HepG2 (cell line): ENCODE measurements at regions not wholly inside any gene's neighbourhood (a gene's known extent, or its start where the extent isn't known, plus 50 kb on each side); places are given as distances from the start of the nearest gene placed in this dataset.

ENCODE experiments used
- ATAC-seq: fragments of 200-7000 bp; cut with Tn5 transposase; 3 replicates; pipeline ENCODE4 v1.9.1; 2020; ENCODE audit warnings: mild to moderate bottlenecking, moderate library complexity
- BruUV-seq: library from RNA; stranded (reverse); fragments of 400-500 nt; replicated peaks from 2 replicates; lab custom pipeline; 2021; lab: Mats Ljungman, UMichigan
- CTCF ChIA-PET: fragments of 300-600 bp; formaldehyde crosslinking; extraction: SDS; loops from one replicate; lab custom pipeline; 2021; ENCODE audit warnings: low total read pairs, inconsistent platforms, low intra/inter-chr PET ratio; lab: Yijun Ruan, JAX
- POLR2A ChIA-PET: fragments of 350-600 bp; sonication (Branson Sonifier 250); formaldehyde crosslinking; loops from one replicate; lab custom pipeline; 2020; ENCODE audit warnings: antibody characterized with exemption, inconsistent platforms; lab: Yijun Ruan, JAX
- DNase-seq: peaks from one replicate; pipeline ENCODE4 v3.0.0-alpha.2; 2015; ENCODE audit warnings: low spot score
- FAIRE-seq: peaks from 3 replicates; lab custom pipeline; 2011; peaks lifted over from hg19 to GRCh38; lab: Jason Lieb, UNC
- H2AFZ ChIP-seq: one replicate; pipeline ENCODE4 v1.6.1; 2011; ENCODE audit warnings: low read length, inconsistent platforms
- H3K27ac ChIP-seq: fragments of 300-600 bp; 3 replicates; pipeline ENCODE4 v1.8.0; 2011; ENCODE audit warnings: mixed run types, mild to moderate bottlenecking, mixed read lengths, low read length, inconsistent platforms; ENCODE audit not compliant: insufficient read depth; ENCODE audit errors: extremely low read length
- H3K27me3 ChIP-seq, 2 experiments: fragments of 200-600 bp in 1 of 2; 2 replicates in 1 of 2; 3 replicates in 1 of 2; pipeline versions ENCODE4 v1.6.0 to v1.8.0; 2011; ENCODE audit warnings: low read length in 2 of 2, mild to moderate bottlenecking in 2 of 2, moderate library complexity in 2 of 2, inconsistent platforms in 1 of 2; ENCODE audit not compliant: insufficient read depth in 2 of 2, control insufficient read depth in 1 of 2
- H3K36me3 ChIP-seq, 2 experiments: fragments of 200-600 bp in 1 of 2; replicated peaks in 1 of 2; 2 replicates in 1 of 2; 3 replicates in 1 of 2; pipeline versions ENCODE4 v1.5.1 to v1.8.0; 2011; ENCODE audit warnings: low read length in 2 of 2, inconsistent platforms in 1 of 2; ENCODE audit not compliant: insufficient read depth in 2 of 2, control insufficient read depth in 1 of 2
- H3K4me1 ChIP-seq: 2 replicates; pipeline ENCODE4 v1.5.1; 2012; ENCODE audit warnings: low read length, inconsistent platforms; ENCODE audit not compliant: insufficient read depth
- H3K4me2 ChIP-seq: 2 replicates; pipeline ENCODE4 v1.6.0; 2011; ENCODE audit warnings: low read depth, low read length, inconsistent platforms
- H3K4me3 ChIP-seq, 3 experiments: fragments of 200-600 bp in 1 of 3; sonication (generic), shearing (Covaris generic) in 1 of 3; replicated peaks in 1 of 3; 2 replicates each; pipeline ENCODE4 v1.5.1; 2011 to 2016; ENCODE audit warnings: low read length in 3 of 3, inconsistent platforms in 2 of 3, low read depth in 2 of 3, mild to moderate bottlenecking in 2 of 3, control low read depth in 1 of 3, mixed read lengths in 1 of 3; ENCODE audit not compliant: insufficient read depth in 1 of 3
- H3K79me2 ChIP-seq: one replicate; pipeline ENCODE4 v1.6.1; 2011; ENCODE audit warnings: low read length, inconsistent platforms; ENCODE audit not compliant: insufficient read depth
- H3K9ac ChIP-seq: 2 replicates; pipeline ENCODE4 v1.6.0; 2011; ENCODE audit warnings: mild to moderate bottlenecking, low read depth, low read length, inconsistent platforms; ENCODE audit not compliant: insufficient read depth
- H3K9me3 ChIP-seq: 2 replicates; pipeline ENCODE4 v1.5.1; 2012; ENCODE audit warnings: mild to moderate bottlenecking, low read length
- H4K20me1 ChIP-seq: 2 replicates; pipeline ENCODE4 v1.6.0; 2011; ENCODE audit warnings: inconsistent platforms, mild to moderate bottlenecking, low read length, moderate library complexity; ENCODE audit not compliant: insufficient read depth
- FOXA1 ChIP-seq, 2 experiments: fragments of 450-650 bp in 1 of 2; sonication (generic) in 1 of 2; formaldehyde crosslinking in 1 of 2; IDR thresholded peaks; 2 replicates each; pipeline versions ENCODE4 v1.4.0 to v1.6.1; 2016 to 2020; ENCODE audit warnings: missing genetic modification reagents in 1 of 2
- FOXK2 ChIP-seq: fragments of 450-650 bp; IDR thresholded peaks from 2 replicates; pipeline ENCODE4 v1.6.1; 2016
- HNF4G ChIP-seq, 2 experiments: sonication (generic) in 1 of 2; formaldehyde crosslinking in 1 of 2; IDR thresholded peaks; 2 replicates each; pipeline versions ENCODE4 v1.4.0 to v1.6.1; 2011 to 2020; ENCODE audit warnings: borderline replicate concordance in 2 of 2, low read depth in 2 of 2, mild to moderate bottlenecking in 2 of 2, low read length in 1 of 2, missing genetic modification reagents in 1 of 2, moderate library complexity in 1 of 2
- KLF12 ChIP-seq: sonication (generic); formaldehyde crosslinking; IDR thresholded peaks from 2 replicates; pipeline ENCODE4 v1.4.0; 2020; ENCODE audit warnings: missing genetic modification reagents, borderline replicate concordance
- MAFF ChIP-seq: IDR thresholded peaks from 2 replicates; pipeline ENCODE4 v1.6.1; 2011; ENCODE audit warnings: low read depth, low read length, improper control_type of control experiment
- MTF2 ChIP-seq: sonication (generic); formaldehyde crosslinking; IDR thresholded peaks from 2 replicates; pipeline ENCODE4 v1.5.0; 2020; ENCODE audit warnings: missing genetic modification reagents, borderline replicate concordance
- NR2F6 ChIP-seq, 2 experiments: IDR thresholded peaks; 2 replicates each; pipeline ENCODE4 v1.6.1; 2016; ENCODE audit warnings: antibody characterized with exemption in 1 of 2, mild to moderate bottlenecking in 1 of 2
- RAD21 ChIP-seq: fragments of 450-650 bp; formaldehyde crosslinking; IDR thresholded peaks from 2 replicates; pipeline ENCODE4 v1.5.0; 2020; ENCODE audit warnings: mild to moderate bottlenecking
- REXO4 ChIP-seq: sonication (generic); formaldehyde crosslinking; IDR thresholded peaks from 2 replicates; pipeline ENCODE4 v1.8.0; 2022; ENCODE audit warnings: missing genetic modification reagents, mild to moderate bottlenecking, borderline replicate concordance
- RFX3 ChIP-seq: IDR thresholded peaks from 2 replicates; pipeline ENCODE4 v1.6.1; 2016; ENCODE audit warnings: missing biosample characterization, missing genetic modification reagents
- SP5 ChIP-seq: IDR thresholded peaks from 2 replicates; pipeline ENCODE4 v1.6.1; 2016; ENCODE audit warnings: low read depth, borderline replicate concordance
- SPEN ChIP-seq: sonication (generic); formaldehyde crosslinking; IDR thresholded peaks from 2 replicates; pipeline ENCODE4 v1.5.1; 2020; ENCODE audit warnings: low read depth, mild to moderate bottlenecking, missing genetic modification reagents
- XBP1 ChIP-seq: sonication (generic); formaldehyde crosslinking; IDR thresholded peaks from 2 replicates; pipeline ENCODE4 v1.5.0; 2020; ENCODE audit warnings: missing genetic modification reagents
- ZNF20 ChIP-seq: sonication (generic); formaldehyde crosslinking; IDR thresholded peaks from 2 replicates; pipeline ENCODE4 v1.4.0; 2020; ENCODE audit warnings: mild to moderate bottlenecking, moderate library complexity, missing genetic modification reagents
- ZNF501 ChIP-seq: sonication (generic); formaldehyde crosslinking; IDR thresholded peaks from 2 replicates; pipeline ENCODE4 v1.5.1; 2020; ENCODE audit warnings: mild to moderate bottlenecking, moderate library complexity, missing genetic modification reagents
- ZNF556 ChIP-seq: sonication (generic); formaldehyde crosslinking; IDR thresholded peaks from 2 replicates; pipeline ENCODE4 v1.4.0; 2020; ENCODE audit warnings: mild to moderate bottlenecking, missing genetic modification reagents, borderline replicate concordance
- ZNF878 ChIP-seq: sonication (generic); formaldehyde crosslinking; IDR thresholded peaks from 2 replicates; pipeline ENCODE4 v1.8.1; 2023; ENCODE audit warnings: mild to moderate bottlenecking, missing genetic modification reagents, moderate library complexity
- WGBS: methylation state at CpG from one replicate; pipeline ENCODE4 v1.1.6; 2017; ENCODE audit warnings: low lambda C conversion rate; 5-methylcytosine and 5-hydroxymethylcytosine counted together
- in situ Hi-C: cut with HindIII; loops from 2 replicates; pipeline ENCODE4 v1.10.0; 2017; ENCODE audit warnings: low pct_unique_long_range_greater_than_20kb; ENCODE audit not compliant: extremely low pct_ligation_motif_present
- intact Hi-C: fragments of 100-400 bp; cut with micrococcal nuclease; formaldehyde crosslinking; loops from one replicate; pipeline ENCODE4 v1.10.0; 2022; ENCODE audit not compliant: unreplicated experiment
- TF ChIP-seq, protein P1 (sequence below): sonication (generic); formaldehyde crosslinking; IDR thresholded peaks from 2 replicates; pipeline ENCODE4 v1.8.1; 2023; ENCODE audit warnings: mild to moderate bottlenecking, moderate library complexity, missing genetic modification reagents

DNA sequence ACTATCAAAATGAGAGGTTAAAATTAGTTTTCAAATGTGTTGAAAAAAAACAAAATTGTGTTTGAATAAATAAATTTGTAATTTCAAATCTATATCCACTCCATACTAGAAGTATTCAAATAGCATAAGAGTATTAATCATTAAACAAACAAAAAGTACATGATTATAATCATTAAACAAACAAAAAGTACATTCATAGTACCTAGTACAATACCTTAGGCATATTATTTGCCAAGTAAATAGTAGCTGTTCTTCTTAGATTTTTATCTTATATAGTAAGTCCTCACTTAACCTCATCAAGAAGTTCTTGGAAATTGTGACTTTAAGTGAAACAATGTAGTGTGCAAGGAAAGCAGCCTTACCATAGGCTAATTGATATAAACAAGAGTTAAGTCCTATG, 349.3 kb upstream of the VWC2 start:
- Histone ChIP-seq H3K4me1 (no peaks in the 10 kb centered on the region), H3K36me3 (no peaks in the 10 kb centered on the region), H3K79me2 (no peaks in the 10 kb centered on the region), H3K4me3 (no peak overlapping the region)
- TF ChIP-seq RAD21 (CRISPR knock-in tag) (no peak), SPEN (no peak), FOXA1 (IDR thresholded peaks at IDR 0.05) (peak; percentile 55; the same call in 1 of the 2 replicates), FOXA1 (CRISPR knock-in tag; IDR thresholded peaks at IDR 0.05) (no peak), XBP1 (no peak)
- TF ChIP-seq, all 625 proteins: peak for 1
- Histone ChIP-seq H3K27ac (no peak overlapping the region), H4K20me1 (no peaks in the 10 kb centered on the region), H3K9me3 (no peaks in the 10 kb centered on the region; the same call in 1 of the 2 replicates), H3K4me2 (no peak overlapping the region), H2AFZ (no peak overlapping the region), H3K27me3 (no peaks in the 10 kb centered on the region), H3K9ac (no peak overlapping the region)
- no peak for ATAC-seq
- in situ Hi-C loops (no loop called here), intact Hi-C loops (no loop called here)
- CTCF ChIA-PET = no interaction called here
- POLR2A ChIA-PET = no interaction called here
- no peak for DNase-seq
- BruUV-seq = no TSS peak
- no peak for FAIRE-seq

DNA sequence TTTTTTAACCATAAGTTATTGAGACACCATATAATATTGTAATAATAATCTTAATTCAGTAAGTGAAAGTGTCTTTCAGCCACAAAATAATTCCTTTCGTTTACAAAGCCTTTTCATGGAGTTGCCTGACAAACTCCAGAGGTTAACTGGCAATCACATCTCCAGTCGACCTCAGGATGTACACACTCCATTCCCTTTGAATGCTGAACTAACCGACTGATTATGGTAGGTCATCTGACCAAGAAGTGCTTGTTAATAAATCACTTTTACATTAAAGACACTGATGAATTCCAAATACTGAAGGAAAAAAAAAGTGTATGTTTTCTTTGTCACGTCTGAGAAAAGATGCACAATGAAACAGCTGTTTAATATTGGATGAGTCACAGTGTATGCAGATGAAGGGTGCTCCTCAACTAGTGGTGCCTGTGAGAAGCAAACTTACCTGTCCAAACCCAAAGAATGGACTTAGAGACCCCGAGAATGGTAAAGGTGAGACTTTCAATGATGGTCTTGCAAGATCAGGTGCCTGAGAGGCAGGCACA, 348.1 kb upstream of the VWC2 start:
- no peak for FAIRE-seq
- no peaks in the 10 kb centered on the region for H3K27me3 ChIP-seq
- no peaks in the 10 kb centered on the region for H3K36me3 ChIP-seq
- no peak overlapping the region for H3K4me3 ChIP-seq
- H3K4me2 ChIP-seq = no peak overlapping the region
- H3K4me1 ChIP-seq = no peaks in the 10 kb centered on the region
- no TSS peak for BruUV-seq
- no peaks in the 10 kb centered on the region; the same call in 1 of the 2 replicates for H3K9me3 ChIP-seq
- in situ Hi-C loops = no loop called here
- no peaks in the 10 kb centered on the region for H4K20me1 ChIP-seq
- no peak overlapping the region for H3K9ac ChIP-seq
- no peak for DNase-seq
- 2% methylated on average over 5 of the region's 5 CpGs for WGBS
- POLR2A ChIA-PET = no interaction called here
- no peak overlapping the region for H2AFZ ChIP-seq
- ATAC-seq = no peak
- intact Hi-C loops = no loop called here
- CTCF ChIA-PET = no interaction called here
- H3K27ac ChIP-seq = no peak overlapping the region
- H3K79me2 ChIP-seq = no peaks in the 10 kb centered on the region
- TF ChIP-seq NR2F6 (IDR thresholded peaks at IDR 0.05) = no peak
- no peak for TF ChIP-seq NR2F6 (CRISPR knock-in tag; IDR thresholded peaks at IDR 0.05)
- TF ChIP-seq REXO4 (CRISPR knock-in tag) = no peak
- no peak for TF ChIP-seq HNF4G (IDR thresholded peaks at IDR 0.05; ENCODE audit: borderline replicate concordance, low read depth, low read length)
- no peak for TF ChIP-seq HNF4G (CRISPR knock-in tag; IDR thresholded peaks at IDR 0.05; ENCODE audit: borderline replicate concordance, low read depth)
- no peak for TF ChIP-seq MTF2 (CRISPR knock-in tag)
- no peak for TF ChIP-seq KLF12 (CRISPR knock-in tag)
- no peak for TF ChIP-seq MAFF
- no peak for TF ChIP-seq RFX3 (CRISPR knock-in tag)
- no peak for TF ChIP-seq SP5
- no peak for TF ChIP-seq ZNF556 (CRISPR knock-in tag)
- TF ChIP-seq, protein P1, sequence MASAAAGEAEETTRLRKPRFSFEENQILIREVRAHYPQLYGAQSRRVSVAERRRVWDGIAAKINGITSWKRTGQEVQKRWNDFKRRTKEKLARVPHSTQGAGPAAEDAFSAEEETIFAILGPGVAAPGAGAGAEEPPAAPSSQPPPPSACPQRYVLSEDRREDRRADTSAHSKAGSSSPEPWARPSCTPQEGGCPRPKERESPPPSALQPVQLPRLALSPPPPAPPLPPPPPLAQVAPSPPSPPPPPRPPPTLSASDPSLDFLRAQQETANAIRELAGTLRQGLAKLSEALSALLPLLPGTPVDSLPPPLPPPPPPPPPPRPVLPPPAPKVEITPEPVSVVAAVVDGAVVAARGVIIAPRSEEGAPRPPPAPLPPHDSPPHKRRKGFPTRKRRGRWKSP = no peak
- no peak for TF ChIP-seq FOXK2
- TF ChIP-seq ZNF501 = no peak
- no peak for TF ChIP-seq ZNF878 (CRISPR knock-in tag)
- TF ChIP-seq ZNF20 (CRISPR knock-in tag) = no peak
